A204.1 (cell line): ENCODE measurements at regions not wholly inside any gene's neighbourhood (a gene's known extent, or its start where the extent isn't known, plus 50 kb on each side); places are given as distances from the start of the nearest gene placed in this dataset.
"Not testable (repeated sequence)": the region's sequence is repeated elsewhere in the genome, so short reads cannot be mapped to it uniquely, and the experiment has no call there.

Source experiments
- FAIRE-seq: peaks from 2 replicates; lab custom pipeline; 2012; peaks lifted over from hg19 to GRCh38; lab: Jason Lieb, UNC

GRCh38 chr18:57879924-57880323 is 76.8 kb upstream of the ATP8B1 start:
- FAIRE-seq = not testable (repeated sequence)

- FAIRE-seq = no peak
These were observed 66.1 kb upstream of the ATP8B1 start for GRCh38 chr18:57869221-57869620.

GRCh38 chr18:57866355-57866754 is 63.2 kb upstream of the ATP8B1 start:
- FAIRE-seq = no peak

- no peak for FAIRE-seq
These were observed 61.6 kb upstream of the ATP8B1 start for GRCh38 chr18:57864615-57865121.

- no peak for FAIRE-seq
These were observed 60.6 kb upstream of the ATP8B1 start for GRCh38 chr18:57863706-57864105.

GRCh38 chr18:57859314-57859713 is 56.2 kb upstream of the ATP8B1 start:
- FAIRE-seq = no peak

- FAIRE-seq = no peak
These were observed 53.6 kb upstream of the ATP8B1 start for GRCh38 chr18:57856557-57857280.

GRCh38 chr18:57856128-57856527 is 53.0 kb upstream of the ATP8B1 start:
- FAIRE-seq = no peak

- FAIRE-seq = no peak
These were observed 52.4 kb upstream of the ATP8B1 start for GRCh38 chr18:57855551-57855950.

GRCh38 chr18:57854726-57855125 is 51.6 kb upstream of the ATP8B1 start:
- FAIRE-seq = no peak

- FAIRE-seq = no peak
These were observed 50.7 kb upstream of the ATP8B1 start for GRCh38 chr18:57853864-57854263.

GRCh38 chr18:57853133-57853532 is 50.0 kb upstream of the ATP8B1 start:
- no peak for FAIRE-seq
